ENCODE measurements at regions not wholly inside any gene's neighbourhood (a gene's known extent, or its start where the extent isn't known, plus 50 kb on each side); places are given as distances from the start of the nearest gene placed in this dataset.

DNA sequence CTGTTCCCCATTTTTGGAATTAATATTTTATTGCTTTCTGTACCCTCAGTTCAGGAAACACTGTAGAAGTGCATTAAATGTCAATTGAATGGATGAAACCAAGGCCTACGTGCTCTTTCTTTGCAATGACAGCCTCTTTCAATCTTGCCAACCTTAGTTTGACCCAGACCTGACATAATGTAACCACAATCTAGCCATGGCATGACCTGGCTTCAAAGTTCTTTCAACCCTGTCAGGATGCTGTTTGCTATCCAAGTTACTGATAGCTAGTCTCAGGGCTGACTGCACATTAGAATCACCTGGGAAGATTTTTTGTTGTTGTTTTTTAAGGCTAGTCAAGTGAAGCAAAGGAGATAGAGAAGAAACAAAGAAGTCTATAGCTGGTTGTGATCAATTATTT is 190.9 kb upstream of the PKDCC start:
- TF ChIP-seq, protein P1, sequence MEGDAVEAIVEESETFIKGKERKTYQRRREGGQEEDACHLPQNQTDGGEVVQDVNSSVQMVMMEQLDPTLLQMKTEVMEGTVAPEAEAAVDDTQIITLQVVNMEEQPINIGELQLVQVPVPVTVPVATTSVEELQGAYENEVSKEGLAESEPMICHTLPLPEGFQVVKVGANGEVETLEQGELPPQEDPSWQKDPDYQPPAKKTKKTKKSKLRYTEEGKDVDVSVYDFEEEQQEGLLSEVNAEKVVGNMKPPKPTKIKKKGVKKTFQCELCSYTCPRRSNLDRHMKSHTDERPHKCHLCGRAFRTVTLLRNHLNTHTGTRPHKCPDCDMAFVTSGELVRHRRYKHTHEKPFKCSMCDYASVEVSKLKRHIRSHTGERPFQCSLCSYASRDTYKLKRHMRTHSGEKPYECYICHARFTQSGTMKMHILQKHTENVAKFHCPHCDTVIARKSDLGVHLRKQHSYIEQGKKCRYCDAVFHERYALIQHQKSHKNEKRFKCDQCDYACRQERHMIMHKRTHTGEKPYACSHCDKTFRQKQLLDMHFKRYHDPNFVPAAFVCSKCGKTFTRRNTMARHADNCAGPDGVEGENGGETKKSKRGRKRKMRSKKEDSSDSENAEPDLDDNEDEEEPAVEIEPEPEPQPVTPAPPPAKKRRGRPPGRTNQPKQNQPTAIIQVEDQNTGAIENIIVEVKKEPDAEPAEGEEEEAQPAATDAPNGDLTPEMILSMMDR (conservative IDR thresholded peaks at IDR 0.05): no peak
- TF ChIP-seq EZH2 (IDR thresholded peaks at IDR 0.05; ENCODE audit: low read depth): no peak

All from PC-9 (cell line).